Lung (tissue), 11 donors: ENCODE measurements at regions not wholly inside any gene's neighbourhood (a gene's known extent, or its start where the extent isn't known, plus 50 kb on each side); places are given as distances from the start of the nearest gene placed in this dataset.

Source experiments
- ATAC-seq: fragments of 200-7000 bp; cut with Tn5 transposase; one replicate; pipeline ENCODE4 v1.9.1; 2020; ENCODE audit warnings: moderate number of reproducible peaks; ENCODE audit not compliant: insufficient read depth, low FRiP score
- DNase-seq, 3 donors: peaks; one replicate each; pipeline ENCODE4 v3.0.0-alpha.2; 2013 to 2017
- H3K27ac ChIP-seq, 2 donors: one replicate each; pipeline ENCODE4 v1.5.1; 2013; ENCODE audit warnings: mild to moderate bottlenecking in 2 of 2, moderate library complexity in 2 of 2, control low read depth in 1 of 2, inconsistent platforms in 1 of 2, low read depth in 1 of 2, low read length in 1 of 2
- H3K27me3 ChIP-seq, 3 donors: one replicate each; pipeline ENCODE4 v1.5.1; 2013; ENCODE audit warnings: low read length in 2 of 3; ENCODE audit not compliant: control insufficient read depth in 3 of 3, insufficient read depth in 3 of 3
- H3K36me3 ChIP-seq, 4 donors: one replicate each; pipeline ENCODE4 v1.5.1; 2013; ENCODE audit warnings: low read length in 4 of 4, mild to moderate bottlenecking in 1 of 4, moderate library complexity in 1 of 4; ENCODE audit not compliant: control insufficient read depth in 4 of 4, insufficient read depth in 4 of 4
- H3K4me1 ChIP-seq, 5 donors: one replicate each; pipeline ENCODE4 v1.5.1; 2013; ENCODE audit warnings: low read length in 5 of 5, mild to moderate bottlenecking in 2 of 5, moderate library complexity in 1 of 5; ENCODE audit not compliant: control insufficient read depth in 5 of 5, insufficient read depth in 5 of 5
- H3K4me3 ChIP-seq: one replicate; pipeline ENCODE4 v1.5.1; 2013; ENCODE audit warnings: mild to moderate bottlenecking, control low read depth, moderate library complexity
- H3K9ac ChIP-seq, 2 donors: one replicate each; pipeline ENCODE4 v1.5.1; 2013; ENCODE audit warnings: low read length in 2 of 2, control low read depth in 1 of 2; ENCODE audit not compliant: insufficient read depth in 1 of 2
- H3K9me3 ChIP-seq, 4 donors: one replicate each; pipeline ENCODE4 v1.5.1; 2013; ENCODE audit warnings: low read length in 3 of 4, mild to moderate bottlenecking in 1 of 4, moderate library complexity in 1 of 4; ENCODE audit not compliant: control insufficient read depth in 4 of 4, insufficient read depth in 3 of 4
- CTCF ChIP-seq: IDR thresholded peaks from 2 replicates; pipeline ENCODE4 v1.5.1; 2012; ENCODE audit warnings: mild to moderate bottlenecking; ENCODE audit errors: control extremely low read depth, extremely low read depth
- WGBS, 2 donors: extraction: QIAGEN DNeasy Blood & Tissue Kit; methylation state at CpG; one replicate each; pipeline ENCODE4 v1.1.7; 2013; 5-methylcytosine and 5-hydroxymethylcytosine counted together
- donor health status: control.
- donor health status: control.
- donor health status: Bipolar disorder and iron deficiency.
- donor health status: healthy.
- donor health status: DM: yes; HTN: yes; CAD: no.

GRCh38 chr9:19998823-19999455, 210.1 kb upstream of the SLC24A2 start:
- ATAC-seq (peak; percentile 19), DNase-seq (no peak)
- Histone ChIP-seq H3K4me1 (peaks cover 0 to 4% (median 0%) of the 10 kb centered on the region in 5 donors), H3K27me3 (no peaks in the 10 kb centered on the region), H3K27ac (no peak overlapping the region), H3K9ac (no peak overlapping the region), H3K9me3 (no peaks in the 10 kb centered on the region), H3K4me3 (no peak overlapping the region), H3K36me3 (no peaks in the 10 kb centered on the region)
- TF ChIP-seq CTCF: no peak
- WGBS, 2 donors: 47 to 83% methylated on average over 3 of the region's 3 CpGs

DNA sequence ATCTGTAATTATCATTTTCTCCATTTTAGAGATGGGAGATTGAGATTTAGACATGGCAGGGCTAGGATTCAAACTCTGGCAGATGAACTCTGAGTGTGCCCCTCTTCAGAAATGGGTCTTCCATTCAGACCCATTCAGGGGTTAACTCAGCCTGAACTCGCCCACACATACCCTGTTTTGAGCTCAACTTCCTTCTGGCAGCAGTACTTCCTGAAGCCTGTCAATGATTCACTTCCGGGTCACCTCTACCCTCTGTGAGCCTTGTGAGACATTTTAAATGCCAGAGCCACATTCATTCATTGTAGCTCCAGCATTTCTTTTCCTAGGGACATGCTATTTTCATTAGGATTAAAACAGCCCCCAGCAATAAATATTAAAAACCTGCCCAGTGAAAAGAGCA, 209.3 kb upstream of the SLC24A2 start:
- no peaks in the 10 kb centered on the region for H3K9me3 ChIP-seq
- DNase-seq: no peak
- H3K36me3 ChIP-seq: no peaks in the 10 kb centered on the region
- H3K27me3 ChIP-seq: no peaks in the 10 kb centered on the region
- WGBS, 2 donors: 48 to 71% methylated on average over 2 of the region's 2 CpGs
- no peak for ATAC-seq
- no peak overlapping the region for H3K4me3 ChIP-seq
- no peak overlapping the region for H3K9ac ChIP-seq
- no peak overlapping the region for H3K27ac ChIP-seq
- TF ChIP-seq CTCF: no peak
- H3K4me1 ChIP-seq: peaks cover 0 to 4% (median 0%) of the 10 kb centered on the region in 5 donors

- DNase-seq (no peak), ATAC-seq (no peak)
- Histone ChIP-seq H3K27me3 (no peaks in the 10 kb centered on the region), H3K36me3 (no peaks in the 10 kb centered on the region), H3K4me3 (no peak overlapping the region), H3K27ac (no peak overlapping the region), H3K9me3 (no peaks in the 10 kb centered on the region), H3K9ac (no peak overlapping the region), H3K4me1 (peaks cover 0 to 4% (median 0%) of the 10 kb centered on the region in 5 donors)
- TF ChIP-seq CTCF: no peak
These were observed 206.8 kb upstream of the SLC24A2 start for GRCh38 chr9:19995619-19996018.

DNA sequence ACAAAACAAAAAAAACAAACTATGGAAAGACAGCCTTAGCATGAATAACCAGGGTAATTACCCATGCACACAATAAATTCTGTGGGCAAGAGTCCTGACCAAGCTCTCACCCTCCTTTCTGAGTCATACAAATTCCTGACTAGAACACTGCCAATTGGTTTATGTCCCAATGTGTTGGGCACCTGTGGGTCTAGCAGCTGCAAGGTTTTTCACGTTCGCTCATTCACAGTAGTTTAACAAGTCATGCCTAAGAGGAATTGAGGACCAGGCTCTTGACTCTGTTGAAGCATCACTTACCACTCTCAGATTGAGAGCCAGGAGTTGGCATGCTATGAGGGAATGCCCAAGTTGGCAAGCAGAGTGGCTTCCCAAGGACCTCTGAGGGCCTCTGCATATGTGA, 205.5 kb upstream of the SLC24A2 start:
- TF ChIP-seq CTCF: no peak
- peaks cover 0 to 1% (median 0%) of the 10 kb centered on the region in 5 donors for H3K4me1 ChIP-seq
- no peak overlapping the region for H3K9ac ChIP-seq
- WGBS, 2 donors: 74 to 84% methylated on average over 2 of the region's 2 CpGs
- DNase-seq (no peak), ATAC-seq (no peak)
- H3K27me3 ChIP-seq: no peaks in the 10 kb centered on the region
- no peaks in the 10 kb centered on the region for H3K9me3 ChIP-seq
- H3K4me3 ChIP-seq: no peak overlapping the region
- no peak overlapping the region for H3K27ac ChIP-seq
- no peaks in the 10 kb centered on the region for H3K36me3 ChIP-seq
